Endothelial cell of umbilical vein (primary cell): ENCODE measurements at regions not wholly inside any gene's neighbourhood (a gene's known extent, or its start where the extent isn't known, plus 50 kb on each side); places are given as distances from the start of the nearest gene placed in this dataset.

ENCODE experiments used
- BruUV-seq: library from RNA; stranded (reverse); fragments of 400-500 nt; replicated peaks from 2 replicates; lab custom pipeline; 2021; lab: Mats Ljungman, UMichigan
- CTCF ChIA-PET: fragments of 300-600, 350-600 bp; sonication (Branson Sonifier 250); formaldehyde crosslinking; loops from one replicate; lab custom pipeline; 2021; ENCODE audit warnings: antibody characterized with exemption, inconsistent platforms; lab: Charles Lee
- POLR2A ChIA-PET: fragments of 300-600, 350-600 bp; sonication (Branson Sonifier 250); formaldehyde crosslinking; loops from one replicate; lab custom pipeline; 2021; ENCODE audit warnings: antibody characterized with exemption, inconsistent platforms; lab: Charles Lee
- DNase-seq: peaks from one replicate; pipeline ENCODE4 v3.0.0-alpha.2; 2011; ENCODE audit warnings: low read depth, low spot score
- FAIRE-seq: peaks from 2 replicates; lab custom pipeline; 2011; peaks lifted over from hg19 to GRCh38; lab: Jason Lieb, UNC
- H2AFZ ChIP-seq: 2 replicates; pipeline ENCODE4 v1.6.0; 2012; ENCODE audit warnings: low read depth, low read length, control low read depth, inconsistent platforms
- H3K27ac ChIP-seq: 2 replicates; pipeline ENCODE4 v1.5.1; 2011; ENCODE audit warnings: low read depth, mild to moderate bottlenecking, control low read depth, low read length, moderate library complexity; ENCODE audit not compliant: insufficient read depth
- H3K27me3 ChIP-seq, 2 experiments: 2 replicates each; pipeline versions ENCODE4 v1.6.0 to v1.6.1; 2011; ENCODE audit warnings: low read length in 2 of 2, mixed read lengths in 1 of 2; ENCODE audit not compliant: control insufficient read depth in 2 of 2, insufficient read depth in 2 of 2
- H3K36me3 ChIP-seq, 2 experiments: 2 replicates in 1 of 2; 3 replicates in 1 of 2; pipeline ENCODE4 v1.5.1; 2011; ENCODE audit warnings: low read length in 2 of 2, mild to moderate bottlenecking in 1 of 2, moderate library complexity in 1 of 2; ENCODE audit not compliant: control insufficient read depth in 2 of 2, insufficient read depth in 2 of 2; ENCODE audit errors: extremely low read depth in 1 of 2
- H3K4me1 ChIP-seq: 3 replicates; pipeline ENCODE4 v1.5.1; 2011; ENCODE audit warnings: mild to moderate bottlenecking, low read length; ENCODE audit not compliant: control insufficient read depth, insufficient read depth; ENCODE audit errors: extremely low read depth
- H3K4me2 ChIP-seq: 2 replicates; pipeline ENCODE4 v1.6.1; 2011; ENCODE audit warnings: low read length, control low read depth, mixed read lengths; ENCODE audit not compliant: insufficient read depth
- H3K4me3 ChIP-seq, 3 experiments: fragments of 200-600 bp in 1 of 3; sonication (generic), shearing (Covaris generic) in 1 of 3; replicated peaks in 1 of 3; 2 replicates each; pipeline ENCODE4 v1.5.1; 2011 to 2016; ENCODE audit warnings: control low read depth in 3 of 3, low read length in 3 of 3, mild to moderate bottlenecking in 2 of 3, inconsistent platforms in 1 of 3, low read depth in 1 of 3, moderate library complexity in 1 of 3; ENCODE audit not compliant: insufficient read depth in 1 of 3
- H3K79me2 ChIP-seq: 2 replicates; pipeline ENCODE4 v1.6.0; 2012; ENCODE audit warnings: low read length, inconsistent platforms; ENCODE audit not compliant: control insufficient read depth, insufficient read depth
- H3K9ac ChIP-seq: replicated peaks from 2 replicates; pipeline ENCODE3; 2011; ENCODE audit warnings: low read length, control low read depth; ENCODE audit not compliant: insufficient read depth; ENCODE audit errors: extremely low read depth
- H3K9me1 ChIP-seq: replicated peaks from 3 replicates; pipeline ENCODE4 v1.6.0; 2011; ENCODE audit warnings: mild to moderate bottlenecking, low read length; ENCODE audit not compliant: control insufficient read depth, insufficient read depth; ENCODE audit errors: extremely low read depth
- H3K9me3 ChIP-seq: replicated peaks from 2 replicates; pipeline ENCODE4 v1.5.1; 2012; ENCODE audit warnings: low read length, inconsistent platforms; ENCODE audit not compliant: control insufficient read depth, insufficient read depth
- H4K20me1 ChIP-seq: replicated peaks from 2 replicates; pipeline ENCODE3; 2011; ENCODE audit warnings: mild to moderate bottlenecking, low read length; ENCODE audit not compliant: control insufficient read depth, insufficient read depth; ENCODE audit errors: extremely low read depth
- EZH2 ChIP-seq: IDR thresholded peaks from 2 replicates; pipeline ENCODE4 v1.6.1; 2012; ENCODE audit warnings: borderline replicate concordance, low read depth, mild to moderate bottlenecking, moderate library complexity, low read length, inconsistent platforms; ENCODE audit not compliant: severe bottlenecking
- FOS ChIP-seq: IDR thresholded peaks from 2 replicates; pipeline ENCODE4 v1.6.1; 2011; ENCODE audit warnings: mild to moderate bottlenecking, low read length, moderate library complexity, borderline replicate concordance; ENCODE audit not compliant: insufficient read depth
- GATA2 ChIP-seq: IDR thresholded peaks from 2 replicates; pipeline ENCODE4 v1.7.0; 2011; ENCODE audit warnings: low read depth, mild to moderate bottlenecking, moderate library complexity, mixed read lengths, low read length; ENCODE audit not compliant: insufficient read length, insufficient read depth
- JUN ChIP-seq: IDR thresholded peaks from 2 replicates; pipeline ENCODE4 v1.6.1; 2011; ENCODE audit warnings: borderline replicate concordance, low read depth; ENCODE audit not compliant: insufficient read length, insufficient read depth
- MYC ChIP-seq: IDR thresholded peaks from one replicate; pipeline ENCODE4 v1.6.1; 2011; ENCODE audit warnings: mild to moderate bottlenecking, low read depth, low read length
- POLR2A ChIP-seq: IDR thresholded peaks from 2 replicates; pipeline ENCODE4 v1.6.1; 2012; ENCODE audit warnings: low read depth, mild to moderate bottlenecking, control low read depth, low read length
- POLR2AphosphoS5 ChIP-seq: IDR thresholded peaks from 2 replicates; pipeline ENCODE4 v1.6.1; 2012; ENCODE audit warnings: low read depth, mild to moderate bottlenecking, control low read depth, low read length, moderate library complexity; ENCODE audit not compliant: insufficient read depth
- dilution Hi-C: fragments of 300-500 bp; cut with MboI; formaldehyde crosslinking; loops from one replicate; pipeline ENCODE4 v1.15.0; 2019; ENCODE audit warnings: low sequenced_read_pairs; ENCODE audit not compliant: extremely low pct_ligation_motif_present
- intact Hi-C: fragments of 100-400 bp; cut with micrococcal nuclease; formaldehyde crosslinking; loops from one replicate; pipeline ENCODE4 v1.10.0; 2022
- TF ChIP-seq, protein P1 (sequence below), 2 donors: IDR thresholded peaks; 1 replicate in 1 of 2; 2 replicates in 1 of 2; pipeline ENCODE4 v1.5.1; 2011; ENCODE audit warnings: low read length in 2 of 2, mild to moderate bottlenecking in 2 of 2, moderate library complexity in 2 of 2, control low read depth in 1 of 2, inconsistent platforms in 1 of 2, low read depth in 1 of 2; ENCODE audit not compliant: insufficient read depth in 1 of 2; ENCODE audit errors: extremely low read depth in 1 of 2
- TF ChIP-seq, protein P2 (sequence below): IDR thresholded peaks from 2 replicates; pipeline ENCODE4 v1.6.1; 2011; ENCODE audit not compliant: insufficient read depth, insufficient read length

DNA sequence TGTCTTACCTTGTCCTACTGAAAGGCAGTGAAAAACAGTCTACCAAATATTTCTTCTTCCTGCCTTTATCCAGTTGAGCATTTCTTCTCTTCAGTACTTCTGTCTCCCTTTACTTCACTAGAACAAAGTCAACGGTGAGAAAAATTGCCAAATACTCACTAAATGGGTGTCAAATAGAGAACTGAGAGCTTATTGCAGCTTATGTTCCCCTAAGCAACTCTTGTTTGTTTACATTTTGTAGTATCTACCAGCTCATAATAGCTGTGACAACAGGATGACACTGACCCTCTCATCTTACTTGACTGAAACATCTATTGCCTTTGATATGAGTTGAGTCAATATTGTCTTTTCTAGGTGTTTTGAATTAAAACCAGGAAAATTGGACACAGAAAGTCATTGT, 327.9 kb upstream of the SORCS1 start:
- Histone ChIP-seq H3K27me3 (no peaks in the 10 kb centered on the region), H3K9me1 (no peaks in the 10 kb centered on the region), H2AFZ (no peak overlapping the region), H3K79me2 (no peaks in the 10 kb centered on the region), H3K36me3 (no peaks in the 10 kb centered on the region), H3K4me3 (no peak overlapping the region), H3K9ac (no peak overlapping the region), H3K9me3 (peaks cover 2% of the 10 kb centered on the region), H4K20me1 (no peaks in the 10 kb centered on the region), H3K4me1 (no peaks in the 10 kb centered on the region), H3K4me2 (no peak overlapping the region), H3K27ac (no peak overlapping the region)
- intact Hi-C loops (no loop called here), dilution Hi-C loops (no loop called here)
- ChIA-PET POLR2A (no interaction called here), CTCF (no interaction called here)
- BruUV-seq = no TSS peak
- TF ChIP-seq POLR2AphosphoS5 (no peak), FOS (no peak), EZH2 (no peak), POLR2A (no peak), JUN (no peak), MYC (no peak), GATA2 (no peak)
- TF ChIP-seq, protein P1, sequence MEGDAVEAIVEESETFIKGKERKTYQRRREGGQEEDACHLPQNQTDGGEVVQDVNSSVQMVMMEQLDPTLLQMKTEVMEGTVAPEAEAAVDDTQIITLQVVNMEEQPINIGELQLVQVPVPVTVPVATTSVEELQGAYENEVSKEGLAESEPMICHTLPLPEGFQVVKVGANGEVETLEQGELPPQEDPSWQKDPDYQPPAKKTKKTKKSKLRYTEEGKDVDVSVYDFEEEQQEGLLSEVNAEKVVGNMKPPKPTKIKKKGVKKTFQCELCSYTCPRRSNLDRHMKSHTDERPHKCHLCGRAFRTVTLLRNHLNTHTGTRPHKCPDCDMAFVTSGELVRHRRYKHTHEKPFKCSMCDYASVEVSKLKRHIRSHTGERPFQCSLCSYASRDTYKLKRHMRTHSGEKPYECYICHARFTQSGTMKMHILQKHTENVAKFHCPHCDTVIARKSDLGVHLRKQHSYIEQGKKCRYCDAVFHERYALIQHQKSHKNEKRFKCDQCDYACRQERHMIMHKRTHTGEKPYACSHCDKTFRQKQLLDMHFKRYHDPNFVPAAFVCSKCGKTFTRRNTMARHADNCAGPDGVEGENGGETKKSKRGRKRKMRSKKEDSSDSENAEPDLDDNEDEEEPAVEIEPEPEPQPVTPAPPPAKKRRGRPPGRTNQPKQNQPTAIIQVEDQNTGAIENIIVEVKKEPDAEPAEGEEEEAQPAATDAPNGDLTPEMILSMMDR (IDR thresholded peaks at IDR 0.05; ENCODE audit: extremely low read depth in 1 of 2, insufficient read depth in 1 of 2, low read depth in 1 of 2, low read length in 2 of 2) = no peak
- TF ChIP-seq, protein P2, sequence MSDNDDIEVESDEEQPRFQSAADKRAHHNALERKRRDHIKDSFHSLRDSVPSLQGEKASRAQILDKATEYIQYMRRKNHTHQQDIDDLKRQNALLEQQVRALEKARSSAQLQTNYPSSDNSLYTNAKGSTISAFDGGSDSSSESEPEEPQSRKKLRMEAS = no peak
- DNase-seq (no peak), FAIRE-seq (no peak)
